Activated T-cell treated with anti-CD3 and anti-CD28 coated beads, Interleukin-2, amount 50 U/mL, for 48 hours (primary cell): ENCODE measurements at regions not wholly inside any gene's neighbourhood (a gene's known extent, or its start where the extent isn't known, plus 50 kb on each side); places are given as distances from the start of the nearest gene placed in this dataset.
"Not testable (repeated sequence)": the region's sequence is repeated elsewhere in the genome, so short reads cannot be mapped to it uniquely, and the experiment has no call there.

Source experiments
- DNase-seq, 2 experiments: peaks; one replicate each; pipeline ENCODE4 v3.0.0-alpha.2; 2020

GRCh38 chr6:3962291-3963280 lies 113.4 kb downstream of the FAM50B start:
- no peak for DNase-seq

- no peak for DNase-seq
Observed at GRCh38 chr6:3963426-3963825, 114.3 kb downstream of the FAM50B start.

- DNase-seq: no peak
Observed at GRCh38 chr6:3965071-3965718, 113.7 kb downstream of the FAM217A start.

GRCh38 chr6:3966426-3966825 lies 112.5 kb downstream of the FAM217A start:
- DNase-seq: no peak

- no peak for DNase-seq
Observed at GRCh38 chr6:3970097-3970496, 108.8 kb downstream of the FAM217A start.

GRCh38 chr6:3973152-3973551 lies 105.8 kb downstream of the FAM217A start:
- not testable (repeated sequence) for DNase-seq

GRCh38 chr6:3977875-3978711 lies 100.8 kb downstream of the FAM217A start:
- DNase-seq: peak; percentile 44 to 52

- not testable (repeated sequence) for DNase-seq
Observed at GRCh38 chr6:3978966-3979365, 100.0 kb downstream of the FAM217A start.

GRCh38 chr6:3981917-3982316 lies 97.0 kb downstream of the FAM217A start:
- no peak for DNase-seq

- DNase-seq: no peak
Observed at GRCh38 chr6:3983778-3984177, 95.2 kb downstream of the FAM217A start.

GRCh38 chr6:3984494-3984893 lies 94.4 kb downstream of the FAM217A start:
- DNase-seq: no peak

GRCh38 chr6:3986241-3986640 lies 92.7 kb downstream of the FAM217A start:
- DNase-seq: no peak

- no peak for DNase-seq
Observed at GRCh38 chr6:3987053-3987452, 91.9 kb downstream of the FAM217A start.

- DNase-seq: no peak
Observed at GRCh38 chr6:3987576-3987975, 91.4 kb downstream of the FAM217A start.

- peak; percentile 82 to 85 for DNase-seq
Observed at GRCh38 chr6:3990692-3991491, 88.0 kb downstream of the FAM217A start.

GRCh38 chr6:3991941-3992340 lies 87.0 kb downstream of the FAM217A start:
- no peak for DNase-seq

- DNase-seq: no peak
Observed at GRCh38 chr6:3996349-3996748, 82.6 kb downstream of the FAM217A start.

GRCh38 chr6:3997177-3997770 lies 81.7 kb downstream of the FAM217A start:
- DNase-seq: no peak

- no peak for DNase-seq
Observed at GRCh38 chr6:3999800-4000661, 78.9 kb downstream of the FAM217A start.

GRCh38 chr6:4004249-4004648 lies 74.7 kb downstream of the FAM217A start:
- no peak for DNase-seq
